WERI-Rb-1 (cell line): ENCODE measurements at regions not wholly inside any gene's neighbourhood (a gene's known extent, or its start where the extent isn't known, plus 50 kb on each side); places are given as distances from the start of the nearest gene placed in this dataset.

Experiments
- DNase-seq: peaks from one replicate; pipeline ENCODE4 v3.0.0-alpha.2; 2020
- H3K27ac ChIP-seq: fragments of 250-450 bp; sonication (Bioruptor Pico); 2 replicates; pipeline ENCODE4 v1.5.1; 2020; ENCODE audit warnings: mild to moderate bottlenecking, moderate library complexity
- H3K27me3 ChIP-seq: fragments of 250-450 bp; sonication (Bioruptor Pico); 2 replicates; pipeline ENCODE4 v1.5.1; 2021; ENCODE audit warnings: mild to moderate bottlenecking, low read depth, moderate library complexity; ENCODE audit not compliant: insufficient read depth, severe bottlenecking
- H3K36me3 ChIP-seq: fragments of 250-450 bp; sonication (Bioruptor Pico); 2 replicates; pipeline ENCODE4 v1.5.1; 2020; ENCODE audit warnings: mild to moderate bottlenecking, moderate library complexity
- H3K4me3 ChIP-seq: 2 replicates; pipeline ENCODE4 v1.5.1; 2011; ENCODE audit warnings: low read depth, mild to moderate bottlenecking, control low read depth, low read length
- H3K9me3 ChIP-seq: fragments of 250-450 bp; sonication (Bioruptor Pico); 2 replicates; pipeline ENCODE4 v1.5.1; 2021; ENCODE audit warnings: mild to moderate bottlenecking, moderate library complexity; ENCODE audit not compliant: severe bottlenecking
- TF ChIP-seq, protein P1 (sequence below): IDR thresholded peaks from 2 replicates; pipeline ENCODE4 v1.5.1; 2011; ENCODE audit warnings: low read depth, mild to moderate bottlenecking, control low read depth, inconsistent platforms, low read length

DNA sequence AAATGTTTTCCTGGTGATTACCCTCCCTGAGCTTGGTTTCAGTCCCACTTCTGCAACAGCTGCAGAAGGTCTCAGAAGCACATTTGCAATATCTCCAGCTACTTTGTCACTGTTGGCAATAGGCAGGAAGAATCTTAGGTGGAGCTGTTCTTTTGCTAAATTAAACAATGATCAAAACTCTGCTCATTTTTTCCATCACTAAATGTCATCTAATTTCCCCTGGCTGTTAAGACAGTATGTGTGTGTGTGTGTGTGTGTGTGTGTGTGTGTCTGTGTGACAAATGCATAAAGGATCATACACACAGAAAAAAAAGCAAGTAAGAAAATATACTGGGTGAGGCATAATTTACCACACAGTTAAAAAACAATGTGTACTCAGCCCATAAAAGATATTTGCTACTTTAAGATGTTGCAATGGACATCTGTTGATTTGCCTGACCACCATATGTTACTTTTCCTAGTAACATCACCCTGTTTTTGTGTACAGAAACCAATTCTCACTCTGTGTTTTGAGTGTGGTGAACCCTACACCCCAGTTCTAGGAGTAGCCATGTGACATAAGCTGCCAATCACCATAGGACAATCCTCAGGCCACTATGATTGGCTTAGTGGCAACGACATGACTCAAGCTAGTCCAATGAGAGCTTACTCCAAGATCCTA lies 572.6 kb upstream of the CLINT1 start:
- no peaks in the 10 kb centered on the region for H3K36me3 ChIP-seq
- no peak overlapping the region for H3K27ac ChIP-seq
- H3K9me3 ChIP-seq, result no peaks in the 10 kb centered on the region
- no peak overlapping the region for H3K4me3 ChIP-seq
- no peaks in the 10 kb centered on the region for H3K27me3 ChIP-seq
- TF ChIP-seq, protein P1, sequence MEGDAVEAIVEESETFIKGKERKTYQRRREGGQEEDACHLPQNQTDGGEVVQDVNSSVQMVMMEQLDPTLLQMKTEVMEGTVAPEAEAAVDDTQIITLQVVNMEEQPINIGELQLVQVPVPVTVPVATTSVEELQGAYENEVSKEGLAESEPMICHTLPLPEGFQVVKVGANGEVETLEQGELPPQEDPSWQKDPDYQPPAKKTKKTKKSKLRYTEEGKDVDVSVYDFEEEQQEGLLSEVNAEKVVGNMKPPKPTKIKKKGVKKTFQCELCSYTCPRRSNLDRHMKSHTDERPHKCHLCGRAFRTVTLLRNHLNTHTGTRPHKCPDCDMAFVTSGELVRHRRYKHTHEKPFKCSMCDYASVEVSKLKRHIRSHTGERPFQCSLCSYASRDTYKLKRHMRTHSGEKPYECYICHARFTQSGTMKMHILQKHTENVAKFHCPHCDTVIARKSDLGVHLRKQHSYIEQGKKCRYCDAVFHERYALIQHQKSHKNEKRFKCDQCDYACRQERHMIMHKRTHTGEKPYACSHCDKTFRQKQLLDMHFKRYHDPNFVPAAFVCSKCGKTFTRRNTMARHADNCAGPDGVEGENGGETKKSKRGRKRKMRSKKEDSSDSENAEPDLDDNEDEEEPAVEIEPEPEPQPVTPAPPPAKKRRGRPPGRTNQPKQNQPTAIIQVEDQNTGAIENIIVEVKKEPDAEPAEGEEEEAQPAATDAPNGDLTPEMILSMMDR, result no peak
- DNase-seq, result no peak

DNA sequence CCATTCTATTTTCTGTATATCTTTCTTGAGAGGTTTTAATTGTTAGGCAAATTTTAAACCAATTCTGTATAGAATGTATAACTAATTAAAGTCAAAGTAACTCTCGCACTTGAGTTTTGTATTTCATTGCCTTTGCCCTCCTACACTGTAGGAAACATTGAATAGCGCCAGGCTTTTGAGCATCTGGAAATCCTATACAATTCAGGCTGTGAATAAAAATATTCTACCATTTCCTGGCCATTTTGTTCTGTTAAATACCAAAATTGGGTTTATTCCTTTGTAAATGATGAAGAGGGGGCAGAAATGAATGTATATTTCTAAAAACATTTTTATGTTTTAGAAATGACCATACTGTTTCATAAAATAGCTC lies 571.8 kb upstream of the CLINT1 start:
- no peak for DNase-seq
- no peak overlapping the region for H3K27ac ChIP-seq
- no peaks in the 10 kb centered on the region for H3K27me3 ChIP-seq

DNA sequence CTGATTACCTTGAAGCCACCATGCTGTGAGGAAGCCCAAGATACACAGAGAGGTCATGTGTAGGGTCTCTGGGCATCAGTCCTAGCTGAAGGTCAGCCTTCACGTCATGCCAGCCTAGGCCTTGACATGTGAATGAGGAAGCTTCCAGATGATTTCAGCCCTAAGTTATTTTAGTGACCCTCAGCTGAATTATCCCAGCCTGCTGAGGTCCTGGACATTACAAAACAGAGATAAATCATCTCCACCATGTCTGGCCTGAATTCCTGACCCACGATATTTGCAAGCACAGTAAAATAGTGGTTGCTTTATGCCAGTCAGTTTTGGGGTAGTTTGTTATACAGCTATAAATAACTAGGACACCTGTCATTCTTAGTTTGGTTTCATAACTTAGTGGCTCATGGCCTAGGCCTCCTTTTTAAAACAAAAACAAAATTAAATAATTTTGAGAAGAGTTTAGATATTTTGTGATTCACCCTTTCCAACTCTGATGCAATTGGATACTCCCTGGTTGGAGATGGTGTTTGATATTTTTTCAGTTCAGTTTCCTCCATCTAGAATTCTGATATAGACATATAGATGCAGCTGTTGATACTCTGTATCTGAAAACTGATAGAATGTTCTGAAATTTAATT lies 571.3 kb upstream of the CLINT1 start:
- no peak overlapping the region for H3K27ac ChIP-seq

More for the DNA sequence above, 571.8 kb upstream of the CLINT1 start:
- Histone ChIP-seq H3K4me3 (no peak overlapping the region), H3K9me3 (no peaks in the 10 kb centered on the region), H3K36me3 (no peaks in the 10 kb centered on the region)
- TF ChIP-seq, protein P1, result no peak

DNA sequence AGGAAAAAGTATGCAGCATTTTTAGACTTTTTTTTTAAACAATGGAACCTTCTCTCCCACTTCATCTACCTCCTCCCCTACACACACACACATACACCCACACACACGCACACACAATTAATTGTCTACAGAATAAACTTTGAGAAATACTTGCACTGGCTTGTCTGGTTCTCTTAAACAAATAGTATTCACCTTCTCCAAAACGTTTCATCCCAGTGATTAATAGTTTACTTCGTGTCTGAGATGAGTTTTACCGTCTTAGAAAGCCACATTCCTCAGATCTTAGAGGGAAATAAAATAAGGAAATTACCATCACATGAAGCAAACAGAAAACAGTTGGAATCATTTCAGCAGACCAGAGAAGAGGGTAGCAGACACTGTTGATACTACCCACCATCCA lies 570.6 kb upstream of the CLINT1 start:
- H3K4me3 ChIP-seq, result no peak overlapping the region
- no peaks in the 10 kb centered on the region for H3K27me3 ChIP-seq
- no peaks in the 10 kb centered on the region for H3K9me3 ChIP-seq
- no peak overlapping the region for H3K27ac ChIP-seq
- TF ChIP-seq, protein P1, result no peak
- no peaks in the 10 kb centered on the region for H3K36me3 ChIP-seq
- DNase-seq, result no peak

More for the DNA sequence above, 571.3 kb upstream of the CLINT1 start:
- TF ChIP-seq, protein P1, result no peak
- Histone ChIP-seq H3K4me3 (no peak overlapping the region), H3K36me3 (no peaks in the 10 kb centered on the region), H3K9me3 (no peaks in the 10 kb centered on the region), H3K27me3 (no peaks in the 10 kb centered on the region)
- no peak for DNase-seq

DNA sequence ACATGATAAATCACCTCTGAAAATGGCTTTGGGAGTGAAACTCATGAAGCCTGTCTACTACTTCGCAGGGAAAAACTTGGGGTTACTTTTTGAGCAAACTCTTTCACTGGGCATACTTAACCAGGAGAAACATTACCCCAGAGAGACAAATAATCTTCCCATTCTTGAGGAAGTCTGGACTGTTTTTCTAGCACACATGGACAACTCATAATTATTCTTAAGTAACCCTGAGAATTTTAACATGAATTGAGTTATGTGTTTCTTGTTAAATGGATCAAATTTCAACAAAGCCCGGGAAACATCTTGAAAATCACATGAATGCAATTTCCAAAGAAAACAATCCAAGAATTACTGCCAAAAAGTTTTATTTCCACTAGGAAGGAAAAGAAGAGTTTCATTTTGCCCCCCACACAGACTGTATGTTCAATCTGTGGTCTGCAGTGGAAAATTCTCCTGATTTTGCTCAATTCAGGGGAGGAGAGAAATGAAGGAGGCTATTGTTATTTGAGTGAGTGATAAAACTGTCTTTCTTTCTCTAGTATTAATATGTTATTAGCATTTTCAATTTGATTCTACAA lies 564.8 kb upstream of the CLINT1 start:
- TF ChIP-seq, protein P1, result no peak

More for the DNA sequence above, 564.8 kb upstream of the CLINT1 start:
- Histone ChIP-seq H3K27me3 (no peaks in the 10 kb centered on the region), H3K9me3 (no peaks in the 10 kb centered on the region), H3K4me3 (no peak overlapping the region), H3K27ac (no peak overlapping the region), H3K36me3 (no peaks in the 10 kb centered on the region)
- DNase-seq, result no peak
